ENCODE measurements at regions not wholly inside any gene's neighbourhood (a gene's known extent, or its start where the extent isn't known, plus 50 kb on each side); places are given as distances from the start of the nearest gene placed in this dataset.

DNA sequence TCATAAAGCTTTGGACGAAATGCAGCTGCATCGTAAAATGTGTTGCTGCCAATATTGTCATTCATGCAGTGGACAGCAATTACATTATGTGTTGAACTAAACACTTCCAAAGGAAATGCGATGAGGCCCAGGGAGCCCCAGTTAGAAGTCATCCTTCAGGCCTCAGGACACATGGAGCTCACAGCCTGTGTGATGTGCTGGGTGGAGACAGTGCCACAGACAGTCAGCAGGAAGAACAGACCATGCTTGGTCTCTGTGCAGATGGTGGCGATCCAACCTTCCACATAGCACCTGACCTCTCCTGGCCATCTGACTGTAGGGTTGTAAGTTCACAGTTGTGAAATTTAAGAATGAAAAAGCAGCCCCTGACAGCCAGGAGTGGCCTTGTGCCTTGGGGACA lies 118.3 kb upstream of the ALKAL2 start:
- 93% methylated on average over 4 of the region's 4 CpGs for WGBS
- DNase-seq (ENCODE audit: low read depth in 6 of 9, low spot score in 9 of 9): no peak
- Histone ChIP-seq H3K4me3 (ENCODE audit: low read length in 2 of 2) (no peak overlapping the region), H3K36me3 (ENCODE audit: control insufficient read depth in 2 of 2, insufficient read depth in 2 of 2, low read length in 1 of 2) (no peaks in the 10 kb centered on the region), H3K9me3 (ENCODE audit: control insufficient read depth in 2 of 2, insufficient read depth in 1 of 2, low read length in 1 of 2) (peaks cover 0 to 3% of the 10 kb centered on the region in 2 donors), H3K4me1 (ENCODE audit: control insufficient read depth in 2 of 2, insufficient read depth in 2 of 2, low read length in 2 of 2) (peaks cover 6 to 7% of the 10 kb centered on the region in 2 donors), H3K27me3 (ENCODE audit: control insufficient read depth in 2 of 2, insufficient read depth in 1 of 2, low read length in 1 of 2) (no peaks in the 10 kb centered on the region), H3K27ac (ENCODE audit: low read depth in 1 of 2, low read length in 1 of 2) (no peak overlapping the region)

DNA sequence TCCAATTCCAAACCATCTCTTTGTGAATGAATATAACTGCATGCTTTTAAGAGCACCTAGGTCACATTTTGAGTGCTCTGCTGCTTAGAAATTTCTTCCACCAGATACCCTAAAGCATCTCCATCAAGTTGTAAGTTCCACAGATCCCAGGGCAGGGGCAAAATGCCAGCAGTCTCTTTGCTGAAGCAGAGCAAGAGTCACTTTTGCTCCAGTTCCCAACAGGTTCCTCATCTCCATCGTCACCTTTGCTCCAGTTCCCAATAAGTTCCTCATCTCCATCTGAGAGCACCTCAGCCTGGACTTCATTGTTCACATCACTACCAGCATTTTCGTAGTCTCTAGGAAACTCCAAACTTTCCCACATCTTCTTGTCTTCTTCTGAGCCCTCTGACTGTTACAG lies 116.7 kb upstream of the ALKAL2 start:
- no peak for DNase-seq (ENCODE audit: low read depth in 6 of 9, low spot score in 9 of 9)
- WGBS: 68% methylated on average over 2 of the region's 2 CpGs
- Histone ChIP-seq H3K27me3 (ENCODE audit: control insufficient read depth in 2 of 2, insufficient read depth in 1 of 2, low read length in 1 of 2) (no peaks in the 10 kb centered on the region), H3K36me3 (ENCODE audit: control insufficient read depth in 2 of 2, insufficient read depth in 2 of 2, low read length in 1 of 2) (no peaks in the 10 kb centered on the region), H3K9me3 (ENCODE audit: control insufficient read depth in 2 of 2, insufficient read depth in 1 of 2, low read length in 1 of 2) (peaks cover 0 to 3% of the 10 kb centered on the region in 2 donors), H3K4me1 (ENCODE audit: control insufficient read depth in 2 of 2, insufficient read depth in 2 of 2, low read length in 2 of 2) (peaks cover 6 to 7% of the 10 kb centered on the region in 2 donors), H3K27ac (ENCODE audit: low read depth in 1 of 2, low read length in 1 of 2) (no peak overlapping the region), H3K4me3 (ENCODE audit: low read length in 2 of 2) (no peak overlapping the region)

DNA sequence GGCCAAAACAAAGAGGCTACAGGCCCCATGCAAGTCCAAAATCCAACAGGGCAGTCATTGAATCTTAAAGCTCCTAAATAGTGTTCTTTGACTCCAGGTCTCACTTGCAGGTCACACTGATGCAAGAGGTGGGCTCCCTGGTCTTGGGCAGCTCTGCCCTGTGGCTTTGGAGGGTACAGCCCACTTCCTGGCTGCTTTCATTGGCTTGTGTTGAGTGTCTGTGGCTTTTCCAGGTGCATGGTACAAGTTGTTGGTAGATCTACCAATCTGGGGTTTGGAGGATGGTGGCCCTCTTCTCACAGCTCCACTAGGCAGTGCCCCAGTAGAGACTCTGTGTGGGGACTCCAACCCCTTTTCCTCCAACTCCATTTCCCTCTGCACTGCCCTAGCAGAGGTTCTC lies 115.8 kb upstream of the ALKAL2 start:
- Histone ChIP-seq H3K9me3 (ENCODE audit: control insufficient read depth in 2 of 2, insufficient read depth in 1 of 2, low read length in 1 of 2) (peaks cover 0 to 3% of the 10 kb centered on the region in 2 donors), H3K4me3 (ENCODE audit: low read length in 2 of 2) (no peak overlapping the region), H3K36me3 (ENCODE audit: control insufficient read depth in 2 of 2, insufficient read depth in 2 of 2, low read length in 1 of 2) (no peaks in the 10 kb centered on the region), H3K4me1 (ENCODE audit: control insufficient read depth in 2 of 2, insufficient read depth in 2 of 2, low read length in 2 of 2) (peaks cover 6 to 7% of the 10 kb centered on the region in 2 donors), H3K27ac (ENCODE audit: low read depth in 1 of 2, low read length in 1 of 2) (no peak overlapping the region), H3K27me3 (ENCODE audit: control insufficient read depth in 2 of 2, insufficient read depth in 1 of 2, low read length in 1 of 2) (no peaks in the 10 kb centered on the region)
- no peak for DNase-seq (ENCODE audit: low read depth in 6 of 9, low spot score in 9 of 9)

DNA sequence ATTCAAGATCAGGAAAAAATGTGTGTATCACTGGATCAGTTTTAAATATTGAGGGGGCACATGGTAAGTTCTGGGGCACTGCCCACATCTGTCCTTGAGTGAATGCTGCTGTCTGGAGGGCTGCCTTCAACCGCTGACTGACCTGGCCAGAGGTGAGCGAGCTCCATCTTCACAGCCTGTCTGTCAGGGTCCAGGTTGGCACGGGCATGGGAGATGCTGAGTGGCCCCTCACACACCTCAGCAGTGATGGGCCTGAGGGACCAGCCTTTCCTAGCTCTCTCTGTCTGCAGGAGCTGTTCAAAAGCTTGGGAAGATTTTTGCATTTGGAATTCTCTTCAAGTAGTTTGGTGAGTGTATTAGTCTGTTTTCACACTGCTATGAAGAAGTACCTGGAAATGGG lies 114.8 kb upstream of the ALKAL2 start:
- H3K36me3 ChIP-seq (ENCODE audit: control insufficient read depth in 2 of 2, insufficient read depth in 2 of 2, low read length in 1 of 2): no peaks in the 10 kb centered on the region
- H3K27ac ChIP-seq (ENCODE audit: low read depth in 1 of 2, low read length in 1 of 2): no peak overlapping the region
- peaks cover 0 to 3% of the 10 kb centered on the region in 2 donors for H3K9me3 ChIP-seq (ENCODE audit: control insufficient read depth in 2 of 2, insufficient read depth in 1 of 2, low read length in 1 of 2)
- no peak for DNase-seq (ENCODE audit: low read depth in 6 of 9, low spot score in 9 of 9)
- no peak overlapping the region for H3K4me3 ChIP-seq (ENCODE audit: low read length in 2 of 2)
- peaks cover 6 to 7% of the 10 kb centered on the region in 2 donors for H3K4me1 ChIP-seq (ENCODE audit: control insufficient read depth in 2 of 2, insufficient read depth in 2 of 2, low read length in 2 of 2)
- WGBS: 98% methylated on average over 3 of the region's 3 CpGs
- no peaks in the 10 kb centered on the region for H3K27me3 ChIP-seq (ENCODE audit: control insufficient read depth in 2 of 2, insufficient read depth in 1 of 2, low read length in 1 of 2)

DNA sequence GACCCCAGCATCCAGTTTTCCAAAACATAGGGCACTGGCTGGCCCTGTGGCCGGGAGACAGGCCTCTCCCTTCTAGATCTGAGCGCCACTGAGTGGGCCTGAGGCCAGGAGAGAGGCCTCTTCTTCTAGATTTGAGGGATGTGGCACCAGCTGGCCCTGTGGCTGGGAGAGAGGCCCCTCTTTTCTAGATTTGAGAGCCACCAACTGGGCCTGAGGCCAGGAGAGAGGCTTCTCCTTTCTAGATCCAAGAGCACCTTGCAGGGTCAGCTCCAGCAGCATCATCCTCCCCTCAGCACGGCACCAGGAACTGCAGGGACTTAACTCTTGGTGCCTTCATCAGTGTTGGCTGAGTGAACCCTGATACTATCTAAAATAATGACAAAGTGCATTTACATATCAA lies 114.3 kb upstream of the ALKAL2 start:
- Histone ChIP-seq H3K4me1 (ENCODE audit: control insufficient read depth in 2 of 2, insufficient read depth in 2 of 2, low read length in 2 of 2) (peaks cover 6% of the 10 kb centered on the region in 2 donors), H3K27me3 (ENCODE audit: control insufficient read depth in 2 of 2, insufficient read depth in 1 of 2, low read length in 1 of 2) (no peaks in the 10 kb centered on the region), H3K9me3 (ENCODE audit: control insufficient read depth in 2 of 2, insufficient read depth in 1 of 2, low read length in 1 of 2) (peaks cover 0 to 3% of the 10 kb centered on the region in 2 donors), H3K4me3 (ENCODE audit: low read length in 2 of 2) (no peak overlapping the region), H3K27ac (ENCODE audit: low read depth in 1 of 2, low read length in 1 of 2) (no peak overlapping the region), H3K36me3 (ENCODE audit: control insufficient read depth in 2 of 2, insufficient read depth in 2 of 2, low read length in 1 of 2) (no peaks in the 10 kb centered on the region)
- WGBS: 97% methylated on average over 3 of the region's 3 CpGs
- no peak for DNase-seq (ENCODE audit: low read depth in 6 of 9, low spot score in 9 of 9)

DNA sequence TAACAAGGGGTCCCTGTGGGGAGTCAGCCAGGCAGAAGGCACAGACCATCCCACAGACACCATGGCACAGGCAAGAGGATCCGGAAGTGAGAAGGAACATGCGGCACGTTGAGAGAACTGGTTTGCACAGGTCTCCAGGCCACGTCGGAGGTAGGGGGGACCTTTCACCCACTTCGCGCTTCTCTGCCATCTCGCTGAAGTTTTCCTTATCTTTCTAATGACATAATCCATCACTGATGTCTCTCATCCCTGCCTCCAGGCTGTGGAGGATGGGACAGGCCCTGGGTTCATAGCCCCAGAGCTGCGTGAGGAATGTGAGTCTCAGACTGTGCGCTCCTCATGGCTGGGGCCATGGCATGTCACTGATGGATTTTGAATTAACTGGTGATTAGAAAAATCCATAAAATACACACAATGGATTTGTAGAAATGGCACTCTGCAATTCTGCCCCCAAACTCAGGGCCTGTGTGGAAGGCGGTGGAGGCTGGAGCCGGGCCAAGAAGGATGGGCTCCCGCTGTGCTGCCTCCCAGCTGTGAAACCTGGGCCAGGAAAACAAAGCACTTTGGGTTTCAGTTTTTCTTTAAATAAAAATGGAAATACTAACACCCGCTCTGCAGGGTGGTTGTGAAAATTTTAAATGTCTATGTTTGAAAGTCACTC lies 113.3 kb upstream of the ALKAL2 start:
- no peak for DNase-seq (ENCODE audit: low read depth in 6 of 9, low spot score in 9 of 9)
- Histone ChIP-seq H3K4me3 (ENCODE audit: low read length in 2 of 2) (no peak overlapping the region), H3K27me3 (ENCODE audit: control insufficient read depth in 2 of 2, insufficient read depth in 1 of 2, low read length in 1 of 2) (no peaks in the 10 kb centered on the region), H3K4me1 (ENCODE audit: control insufficient read depth in 2 of 2, insufficient read depth in 2 of 2, low read length in 2 of 2) (peaks cover 9 to 13% of the 10 kb centered on the region in 2 donors), H3K36me3 (ENCODE audit: control insufficient read depth in 2 of 2, insufficient read depth in 2 of 2, low read length in 1 of 2) (no peaks in the 10 kb centered on the region), H3K9me3 (ENCODE audit: control insufficient read depth in 2 of 2, insufficient read depth in 1 of 2, low read length in 1 of 2) (peaks cover 0 to 3% of the 10 kb centered on the region in 2 donors), H3K27ac (ENCODE audit: low read depth in 1 of 2, low read length in 1 of 2) (no peak overlapping the region)
- 90% methylated on average over 14 of the region's 14 CpGs for WGBS

DNA sequence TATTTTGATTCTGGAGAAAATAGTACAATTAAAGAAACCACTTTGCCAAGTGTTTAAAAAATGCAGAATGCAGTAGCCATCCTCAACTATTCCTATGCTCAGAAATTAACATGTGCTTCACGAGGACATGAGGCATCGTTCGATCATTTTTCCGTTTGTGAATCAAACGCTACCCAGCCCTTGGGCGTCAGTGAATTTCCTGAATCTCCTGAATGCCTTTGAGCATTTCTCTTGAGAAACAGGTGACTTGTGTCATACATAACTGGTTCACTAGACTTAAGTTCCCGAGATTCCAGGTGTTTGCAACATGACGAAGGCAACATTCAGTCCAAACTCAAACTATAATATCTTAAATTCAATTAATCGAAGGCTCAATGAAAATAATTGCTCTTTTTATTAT lies 110.0 kb upstream of the ALKAL2 start:
- no peak overlapping the region for H3K4me3 ChIP-seq (ENCODE audit: low read length in 2 of 2)
- H3K36me3 ChIP-seq (ENCODE audit: control insufficient read depth in 2 of 2, insufficient read depth in 2 of 2, low read length in 1 of 2): no peaks in the 10 kb centered on the region
- no peaks in the 10 kb centered on the region for H3K27me3 ChIP-seq (ENCODE audit: control insufficient read depth in 2 of 2, insufficient read depth in 1 of 2, low read length in 1 of 2)
- no peak overlapping the region for H3K27ac ChIP-seq (ENCODE audit: low read depth in 1 of 2, low read length in 1 of 2)
- DNase-seq (ENCODE audit: low read depth in 6 of 9, low spot score in 9 of 9): no peak
- peaks cover 17 to 40% of the 10 kb centered on the region in 2 donors for H3K4me1 ChIP-seq (ENCODE audit: control insufficient read depth in 2 of 2, insufficient read depth in 2 of 2, low read length in 2 of 2)
- H3K9me3 ChIP-seq (ENCODE audit: control insufficient read depth in 2 of 2, insufficient read depth in 1 of 2, low read length in 1 of 2): peaks cover 0 to under 1% of the 10 kb centered on the region in 2 donors
- 97% methylated on average over 9 of the region's 9 CpGs for WGBS

DNA sequence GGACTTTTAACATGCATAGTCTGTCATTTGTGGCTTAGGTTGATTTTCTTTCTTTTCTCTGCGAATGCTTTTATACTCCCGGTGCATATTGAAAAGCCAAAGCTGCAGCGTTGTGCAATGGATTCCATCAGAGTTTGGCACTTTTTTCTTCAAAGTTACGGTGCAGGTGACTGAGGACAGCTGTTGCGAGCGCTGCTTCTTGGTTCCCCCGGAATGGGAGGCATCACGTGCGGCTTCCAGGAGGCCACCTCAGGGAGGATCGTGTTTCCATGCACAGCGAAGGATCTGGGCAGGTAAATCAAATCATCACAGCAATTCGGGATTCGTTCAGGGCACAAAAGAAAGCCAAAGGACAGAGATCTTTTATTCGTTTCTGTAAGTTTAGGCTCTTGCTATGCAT lies 109.6 kb upstream of the ALKAL2 start:
- H3K4me3 ChIP-seq (ENCODE audit: low read length in 2 of 2): no peak overlapping the region
- 94% methylated on average over 14 of the region's 14 CpGs for WGBS
- no peak for DNase-seq (ENCODE audit: low read depth in 6 of 9, low spot score in 9 of 9)

DNA sequence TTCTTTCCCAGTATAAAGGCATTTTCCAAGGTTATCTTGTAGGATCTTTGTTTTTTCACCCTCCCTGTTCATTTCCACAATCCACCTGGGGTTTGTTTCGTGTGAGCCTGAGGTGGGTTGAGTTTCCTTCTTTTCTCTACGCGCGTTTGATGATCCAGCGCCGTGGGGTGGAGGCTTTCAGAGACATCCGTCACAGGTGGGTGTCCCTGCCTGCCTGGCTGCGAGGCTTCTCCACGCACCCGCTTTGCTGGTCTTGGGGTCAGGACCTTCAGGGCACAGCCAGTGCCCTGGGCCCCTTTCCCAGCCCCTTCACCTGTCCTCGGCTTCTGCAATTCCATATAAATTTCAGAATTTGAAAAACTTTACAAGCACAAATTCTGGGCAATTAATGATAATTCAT lies 109.0 kb upstream of the ALKAL2 start:
- no peak overlapping the region for H3K27ac ChIP-seq (ENCODE audit: low read depth in 1 of 2, low read length in 1 of 2)
- H3K27me3 ChIP-seq (ENCODE audit: control insufficient read depth in 2 of 2, insufficient read depth in 1 of 2, low read length in 1 of 2): no peaks in the 10 kb centered on the region
- H3K4me1 ChIP-seq (ENCODE audit: control insufficient read depth in 2 of 2, insufficient read depth in 2 of 2, low read length in 2 of 2): peaks cover 17 to 51% of the 10 kb centered on the region in 2 donors
- H3K36me3 ChIP-seq (ENCODE audit: control insufficient read depth in 2 of 2, insufficient read depth in 2 of 2, low read length in 1 of 2): no peaks in the 10 kb centered on the region
- DNase-seq (ENCODE audit: low read depth in 6 of 9, low spot score in 9 of 9): peak in 1 of 9 donors; percentile 39
- H3K4me3 ChIP-seq (ENCODE audit: low read length in 2 of 2): no peak overlapping the region
- WGBS: 62% methylated on average over 11 of the region's 11 CpGs
- peaks cover 0 to 9% of the 10 kb centered on the region in 2 donors for H3K9me3 ChIP-seq (ENCODE audit: control insufficient read depth in 2 of 2, insufficient read depth in 1 of 2, low read length in 1 of 2)

More for the DNA sequence above, 109.6 kb upstream of the ALKAL2 start:
- H3K4me1 ChIP-seq (ENCODE audit: control insufficient read depth in 2 of 2, insufficient read depth in 2 of 2, low read length in 2 of 2): peaks cover 17 to 44% of the 10 kb centered on the region in 2 donors
- H3K9me3 ChIP-seq (ENCODE audit: control insufficient read depth in 2 of 2, insufficient read depth in 1 of 2, low read length in 1 of 2): peaks cover 0 to 4% of the 10 kb centered on the region in 2 donors
- H3K27ac ChIP-seq (ENCODE audit: low read depth in 1 of 2, low read length in 1 of 2): no peak overlapping the region
- H3K27me3 ChIP-seq (ENCODE audit: control insufficient read depth in 2 of 2, insufficient read depth in 1 of 2, low read length in 1 of 2): no peaks in the 10 kb centered on the region
- no peaks in the 10 kb centered on the region for H3K36me3 ChIP-seq (ENCODE audit: control insufficient read depth in 2 of 2, insufficient read depth in 2 of 2, low read length in 1 of 2)
